ENCODE measurements at regions not wholly inside any gene's neighbourhood (a gene's known extent, or its start where the extent isn't known, plus 50 kb on each side); places are given as distances from the start of the nearest gene placed in this dataset.
"Not testable (repeated sequence)": the region's sequence is repeated elsewhere in the genome, so short reads cannot be mapped to it uniquely, and the experiment has no call there.

GRCh38 chr3:191123231-191123630 lies 75.8 kb upstream of the OSTN start:
- Histone ChIP-seq H3K9me3 (ENCODE audit: control insufficient read depth, insufficient read depth, low read depth, low read length) (0 out of 2 replicates have a peak, but pooled peaks cover 5% of the 10 kb centered on the region), H3K27me3 (ENCODE audit: control insufficient read depth, insufficient read depth, low read length) (no peaks in the 10 kb centered on the region), H3K36me3 (ENCODE audit: control insufficient read depth, insufficient read depth, low read length) (no peaks in the 10 kb centered on the region), H3K4me1 (ENCODE audit: control insufficient read depth, insufficient read depth, low read length) (no peaks in the 10 kb centered on the region), H3K9ac (ENCODE audit: low read length) (no peak overlapping the region), H3K4me3 (ENCODE audit: low read depth, low read length) (no peak overlapping the region), H3K27ac (ENCODE audit: low read depth, low read length) (no peak overlapping the region)

GRCh38 chr3:191120447-191121298 lies 78.4 kb upstream of the OSTN start:
- no peaks in the 10 kb centered on the region for H3K36me3 ChIP-seq (ENCODE audit: control insufficient read depth, insufficient read depth, low read length)
- H3K27me3 ChIP-seq (ENCODE audit: control insufficient read depth, insufficient read depth, low read length) = no peaks in the 10 kb centered on the region
- no peaks in the 10 kb centered on the region for H3K9me3 ChIP-seq (ENCODE audit: control insufficient read depth, insufficient read depth, low read depth, low read length)
- H3K4me3 ChIP-seq (ENCODE audit: low read depth, low read length) = no peak overlapping the region
- no peak overlapping the region for H3K9ac ChIP-seq (ENCODE audit: low read length)
- no peaks in the 10 kb centered on the region for H3K4me1 ChIP-seq (ENCODE audit: control insufficient read depth, insufficient read depth, low read length)
- no peak overlapping the region for H3K27ac ChIP-seq (ENCODE audit: low read depth, low read length)

- Histone ChIP-seq H3K36me3 (ENCODE audit: control insufficient read depth, insufficient read depth, low read length) (no peaks in the 10 kb centered on the region), H3K27me3 (ENCODE audit: control insufficient read depth, insufficient read depth, low read length) (no peaks in the 10 kb centered on the region), H3K9me3 (ENCODE audit: control insufficient read depth, insufficient read depth, low read depth, low read length) (no peaks in the 10 kb centered on the region), H3K4me3 (ENCODE audit: low read depth, low read length) (no peak overlapping the region), H3K27ac (ENCODE audit: low read depth, low read length) (no peak overlapping the region), H3K4me1 (ENCODE audit: control insufficient read depth, insufficient read depth, low read length) (no peaks in the 10 kb centered on the region), H3K9ac (ENCODE audit: low read length) (no peak overlapping the region)
Measured at GRCh38 chr3:191119415-191120295, 79.4 kb upstream of the OSTN start.

DNA sequence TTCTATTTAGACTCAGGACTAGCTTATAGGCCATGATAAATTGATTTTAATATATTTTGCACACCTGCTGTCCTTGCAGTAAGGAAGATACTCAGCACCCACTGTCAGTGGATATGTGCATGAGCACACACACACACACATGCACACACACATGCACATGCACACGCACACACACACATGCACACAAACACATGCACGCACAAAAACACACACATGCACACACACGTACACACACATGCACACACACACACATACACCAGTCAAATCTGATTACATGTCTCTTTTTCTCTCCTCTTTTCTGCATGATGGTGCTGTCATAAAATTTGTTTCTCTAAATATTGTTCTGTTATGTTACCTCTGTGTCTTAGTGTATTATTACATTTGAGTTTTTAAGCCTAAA lies 87.3 kb upstream of the OSTN start:
- Histone ChIP-seq H3K4me3 (ENCODE audit: low read depth, low read length) (no peak overlapping the region), H3K9ac (ENCODE audit: low read length) (no peak overlapping the region), H3K9me3 (ENCODE audit: control insufficient read depth, insufficient read depth, low read depth, low read length) (no peaks in the 10 kb centered on the region), H3K27me3 (ENCODE audit: control insufficient read depth, insufficient read depth, low read length) (no peaks in the 10 kb centered on the region), H3K27ac (ENCODE audit: low read depth, low read length) (no peak overlapping the region), H3K36me3 (ENCODE audit: control insufficient read depth, insufficient read depth, low read length) (no peaks in the 10 kb centered on the region), H3K4me1 (ENCODE audit: control insufficient read depth, insufficient read depth, low read length) (no peaks in the 10 kb centered on the region)

DNA sequence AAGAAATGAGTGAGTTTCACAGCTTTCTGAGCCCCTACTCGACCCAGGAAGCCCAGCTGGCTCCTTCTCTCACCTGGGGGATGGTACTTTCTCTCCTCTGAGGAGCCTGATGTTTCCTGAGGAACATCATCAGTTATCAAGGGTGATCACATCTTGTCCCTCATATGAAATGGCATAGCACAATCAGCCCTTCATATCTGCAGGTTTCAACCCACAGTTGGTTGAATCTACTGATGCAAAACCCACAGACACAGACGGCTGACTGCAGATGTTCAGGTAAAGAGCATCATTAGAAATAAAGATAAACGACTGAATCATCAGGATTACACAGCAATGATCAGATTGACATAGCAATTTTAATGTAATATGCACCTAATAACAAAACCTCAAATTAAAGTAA lies 93.6 kb upstream of the OSTN start:
- no peak overlapping the region for H3K4me3 ChIP-seq (ENCODE audit: low read depth, low read length)
- no peaks in the 10 kb centered on the region for H3K27me3 ChIP-seq (ENCODE audit: control insufficient read depth, insufficient read depth, low read length)
- no peaks in the 10 kb centered on the region for H3K9me3 ChIP-seq (ENCODE audit: control insufficient read depth, insufficient read depth, low read depth, low read length)
- no peaks in the 10 kb centered on the region for H3K36me3 ChIP-seq (ENCODE audit: control insufficient read depth, insufficient read depth, low read length)
- no peak overlapping the region for H3K9ac ChIP-seq (ENCODE audit: low read length)
- no peak overlapping the region for H3K27ac ChIP-seq (ENCODE audit: low read depth, low read length)
- H3K4me1 ChIP-seq (ENCODE audit: control insufficient read depth, insufficient read depth, low read length) = no peaks in the 10 kb centered on the region

GRCh38 chr3:191100516-191100915 lies 98.5 kb upstream of the OSTN start:
- H3K27me3 ChIP-seq (ENCODE audit: control insufficient read depth, insufficient read depth, low read length) = no peaks in the 10 kb centered on the region
- no peaks in the 10 kb centered on the region for H3K9me3 ChIP-seq (ENCODE audit: control insufficient read depth, insufficient read depth, low read depth, low read length)
- no peak overlapping the region for H3K27ac ChIP-seq (ENCODE audit: low read depth, low read length)
- no peaks in the 10 kb centered on the region for H3K36me3 ChIP-seq (ENCODE audit: control insufficient read depth, insufficient read depth, low read length)
- H3K4me3 ChIP-seq (ENCODE audit: low read depth, low read length) = no peak overlapping the region
- no peaks in the 10 kb centered on the region for H3K4me1 ChIP-seq (ENCODE audit: control insufficient read depth, insufficient read depth, low read length)
- H3K9ac ChIP-seq (ENCODE audit: low read length) = no peak overlapping the region

DNA sequence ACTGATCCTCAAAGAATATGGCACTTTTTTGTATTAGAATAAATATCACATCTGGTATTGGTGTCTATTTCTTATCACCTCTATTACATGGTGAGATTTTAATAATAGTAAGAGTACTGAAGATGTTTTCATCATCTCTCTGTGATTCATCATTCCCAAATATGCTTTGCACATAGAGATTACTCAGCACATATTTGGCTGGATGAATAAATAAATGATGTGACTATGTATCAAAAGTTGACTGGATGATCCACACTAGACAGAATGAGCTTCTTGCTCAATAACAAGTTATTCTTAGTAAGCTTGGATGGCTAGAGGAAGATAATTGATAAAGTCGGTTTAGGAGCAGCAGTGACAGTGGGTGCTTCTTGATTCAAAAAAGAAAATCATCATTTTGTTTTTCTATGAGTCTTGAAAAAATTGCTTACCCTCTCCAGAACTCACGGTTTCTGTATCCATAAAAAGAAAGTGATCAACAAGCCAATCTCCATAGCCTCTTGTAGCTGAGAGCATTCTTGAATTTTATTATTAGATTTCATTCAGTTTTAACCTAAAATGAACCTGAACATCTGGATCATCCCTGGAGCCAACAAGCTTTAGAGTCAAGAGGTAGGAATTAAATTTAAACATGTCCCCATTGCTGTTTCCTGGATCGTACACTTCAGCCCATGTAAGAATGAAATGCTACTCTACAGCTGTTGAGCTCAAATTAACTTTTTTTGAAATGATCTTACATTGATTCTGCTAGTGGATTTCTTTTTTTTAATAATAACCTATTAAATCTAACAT lies 104.8 kb upstream of the OSTN start:
- H3K4me1 ChIP-seq (ENCODE audit: control insufficient read depth, insufficient read depth, low read length) = no peaks in the 10 kb centered on the region
- H3K36me3 ChIP-seq (ENCODE audit: control insufficient read depth, insufficient read depth, low read length) = no peaks in the 10 kb centered on the region
- H3K27me3 ChIP-seq (ENCODE audit: control insufficient read depth, insufficient read depth, low read length) = no peaks in the 10 kb centered on the region
- no peak overlapping the region for H3K9ac ChIP-seq (ENCODE audit: low read length)
- no peak overlapping the region for H3K4me3 ChIP-seq (ENCODE audit: low read depth, low read length)
- no peaks in the 10 kb centered on the region for H3K9me3 ChIP-seq (ENCODE audit: control insufficient read depth, insufficient read depth, low read depth, low read length)
- no peak overlapping the region for H3K27ac ChIP-seq (ENCODE audit: low read depth, low read length)

- H3K36me3 ChIP-seq (ENCODE audit: control insufficient read depth, insufficient read depth, low read length) = no peaks in the 10 kb centered on the region
- no peaks in the 10 kb centered on the region for H3K27me3 ChIP-seq (ENCODE audit: control insufficient read depth, insufficient read depth, low read length)
- H3K4me1 ChIP-seq (ENCODE audit: control insufficient read depth, insufficient read depth, low read length) = no peaks in the 10 kb centered on the region
- no peak overlapping the region for H3K27ac ChIP-seq (ENCODE audit: low read depth, low read length)
- H3K4me3 ChIP-seq (ENCODE audit: low read depth, low read length) = no peak overlapping the region
- no peaks in the 10 kb centered on the region for H3K9me3 ChIP-seq (ENCODE audit: control insufficient read depth, insufficient read depth, low read depth, low read length)
- no peak overlapping the region for H3K9ac ChIP-seq (ENCODE audit: low read length)
Measured at GRCh38 chr3:191087391-191087790, 111.7 kb upstream of the OSTN start.

GRCh38 chr3:191085091-191085490 lies 114.0 kb upstream of the OSTN start:
- Histone ChIP-seq H3K9me3 (ENCODE audit: control insufficient read depth, insufficient read depth, low read depth, low read length) (no peaks in the 10 kb centered on the region), H3K4me3 (ENCODE audit: low read depth, low read length) (no peak overlapping the region), H3K4me1 (ENCODE audit: control insufficient read depth, insufficient read depth, low read length) (no peaks in the 10 kb centered on the region), H3K9ac (ENCODE audit: low read length) (no peak overlapping the region), H3K27me3 (ENCODE audit: control insufficient read depth, insufficient read depth, low read length) (no peaks in the 10 kb centered on the region), H3K36me3 (ENCODE audit: control insufficient read depth, insufficient read depth, low read length) (no peaks in the 10 kb centered on the region), H3K27ac (ENCODE audit: low read depth, low read length) (no peak overlapping the region)

GRCh38 chr3:191078913-191079312 lies 120.1 kb upstream of the OSTN start:
- H3K36me3 ChIP-seq (ENCODE audit: control insufficient read depth, insufficient read depth, low read length); H3K9me3 ChIP-seq (ENCODE audit: control insufficient read depth, insufficient read depth, low read depth, low read length); H3K4me1 ChIP-seq (ENCODE audit: control insufficient read depth, insufficient read depth, low read length); H3K27me3 ChIP-seq (ENCODE audit: control insufficient read depth, insufficient read depth, low read length); H3K4me3 ChIP-seq (ENCODE audit: low read depth, low read length); H3K27ac ChIP-seq (ENCODE audit: low read depth, low read length); H3K9ac ChIP-seq (ENCODE audit: low read length): not testable (repeated sequence)

Measured in HUES6 (cell line).